GM18861 (cell line): ENCODE measurements at regions not wholly inside any gene's neighbourhood (a gene's known extent, or its start where the extent isn't known, plus 50 kb on each side); places are given as distances from the start of the nearest gene placed in this dataset.
"Not testable (repeated sequence)": the region's sequence is repeated elsewhere in the genome, so short reads cannot be mapped to it uniquely, and the experiment has no call there.

Experiments used
- ATAC-seq: cut with Tn5 transposase; IDR thresholded peaks from one replicate; pipeline ENCODE4 v1.9.1; 2021; ENCODE audit not compliant: unreplicated experiment

DNA sequence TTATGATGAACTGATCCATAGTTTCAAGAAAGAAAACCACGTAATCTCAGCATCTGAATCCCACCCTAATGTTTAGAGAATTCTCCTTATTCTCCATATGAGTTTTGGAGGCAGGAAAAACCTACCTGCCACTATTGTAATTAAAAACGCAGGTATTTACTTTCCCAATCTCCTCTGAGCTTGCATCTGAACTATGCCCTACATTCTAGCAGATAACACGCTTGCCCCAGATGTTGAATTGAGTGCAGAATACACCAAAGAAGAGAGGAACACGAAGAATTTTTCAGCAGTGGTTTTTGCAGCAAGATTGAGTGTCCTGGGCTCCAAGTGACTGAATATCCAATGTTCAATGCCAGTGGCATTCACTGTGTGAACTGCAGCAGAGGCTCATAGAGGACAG lies 182.4 kb downstream of the COX18 start:
- ATAC-seq, result no peak

DNA sequence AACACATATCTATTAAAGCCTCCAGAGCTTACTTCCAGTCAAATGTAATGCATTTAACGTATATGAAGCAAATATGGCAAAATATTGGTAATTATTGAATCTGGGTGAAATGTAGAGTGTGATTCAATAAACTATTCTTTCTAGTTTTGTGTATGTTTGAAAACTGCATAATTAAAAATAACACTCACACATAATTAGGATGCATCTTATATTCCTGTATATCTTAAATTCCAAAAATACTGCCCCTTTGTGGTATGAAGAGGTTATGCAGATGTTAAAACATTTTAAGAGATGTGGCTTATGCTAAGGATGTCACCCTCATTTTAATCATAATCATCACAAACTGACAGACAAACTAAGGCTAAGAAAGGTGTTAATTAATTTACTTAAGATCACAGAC lies 182.9 kb downstream of the COX18 start:
- ATAC-seq, result no peak

DNA sequence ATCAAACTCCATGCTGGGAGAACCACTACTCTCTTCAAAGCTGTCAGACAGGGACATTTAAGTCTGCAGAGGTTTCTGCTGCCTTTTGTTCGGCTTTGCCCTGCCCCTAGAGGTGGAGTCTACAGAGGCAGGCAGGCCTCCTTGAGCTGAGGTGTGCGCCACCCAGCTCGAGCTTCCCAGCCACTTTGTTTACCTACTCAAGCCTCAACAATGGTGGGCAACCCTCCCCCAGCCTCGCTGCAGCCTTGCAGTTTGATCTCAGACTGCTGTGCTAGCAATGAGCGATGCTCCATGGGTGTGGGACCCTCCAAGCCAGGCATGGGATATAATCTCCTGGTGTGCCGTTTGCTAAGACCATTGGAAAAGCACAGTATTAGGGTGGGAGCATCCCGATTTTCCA lies 185.3 kb downstream of the COX18 start:
- not testable (repeated sequence) for ATAC-seq

DNA sequence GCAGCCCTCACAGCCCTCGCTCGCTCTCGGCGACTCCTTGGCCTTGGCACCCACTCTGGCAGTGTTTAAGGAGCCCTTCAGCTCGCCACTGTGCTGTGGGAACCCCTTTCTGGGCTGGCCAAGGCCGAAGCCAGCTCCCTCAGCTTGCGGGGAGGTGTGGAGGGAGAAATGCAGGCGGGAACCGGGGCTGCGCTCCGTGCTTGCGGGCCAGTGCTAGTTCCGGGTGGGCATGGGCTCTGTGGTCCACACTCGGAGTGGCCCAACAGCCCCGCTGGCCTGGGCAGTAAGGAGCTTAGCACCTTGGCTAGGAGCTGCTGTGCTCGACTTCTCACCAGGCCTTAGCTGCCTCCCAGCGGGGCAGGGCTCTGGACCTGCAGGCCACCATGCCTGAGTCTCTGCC lies 192.6 kb downstream of the COX18 start:
- no peak for ATAC-seq

DNA sequence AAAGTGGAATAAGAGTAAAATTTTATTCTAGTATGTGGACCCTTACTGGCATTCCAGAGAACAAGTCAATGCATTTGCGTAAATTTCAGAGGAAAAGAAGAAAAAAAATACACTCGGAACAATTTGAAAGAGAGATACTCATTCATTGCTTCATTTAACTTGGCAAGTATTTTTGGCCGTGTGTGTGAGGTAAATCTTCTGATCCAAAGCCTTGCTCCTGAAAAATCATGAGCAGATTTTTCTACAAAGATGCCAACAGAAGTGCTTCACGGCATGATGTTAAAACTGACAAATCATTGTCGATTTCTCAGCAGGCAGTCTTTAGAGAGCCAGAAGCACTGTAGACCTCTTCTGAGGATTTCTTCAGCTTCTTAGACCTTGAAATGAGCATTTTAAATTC lies 194.0 kb downstream of the COX18 start:
- no peak for ATAC-seq

DNA sequence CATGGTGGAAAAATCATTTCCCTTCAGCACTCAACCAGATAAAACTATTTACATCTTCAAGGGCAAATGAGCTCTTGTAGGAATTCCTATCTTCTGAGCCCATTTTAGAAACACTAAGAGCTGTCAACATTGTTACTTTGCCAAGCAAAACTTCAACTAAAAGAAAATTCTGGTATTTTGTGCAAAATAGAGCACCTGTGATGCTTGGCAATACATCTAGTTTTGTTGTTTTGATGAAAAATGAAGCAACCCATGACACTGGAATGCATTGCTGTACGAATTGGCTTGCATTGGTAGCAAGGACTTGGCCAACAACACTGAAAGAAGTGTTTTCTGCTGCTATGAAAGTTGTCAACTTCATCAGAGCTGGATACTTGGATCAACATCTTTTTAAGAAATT lies 194.4 kb downstream of the COX18 start:
- no peak for ATAC-seq

DNA sequence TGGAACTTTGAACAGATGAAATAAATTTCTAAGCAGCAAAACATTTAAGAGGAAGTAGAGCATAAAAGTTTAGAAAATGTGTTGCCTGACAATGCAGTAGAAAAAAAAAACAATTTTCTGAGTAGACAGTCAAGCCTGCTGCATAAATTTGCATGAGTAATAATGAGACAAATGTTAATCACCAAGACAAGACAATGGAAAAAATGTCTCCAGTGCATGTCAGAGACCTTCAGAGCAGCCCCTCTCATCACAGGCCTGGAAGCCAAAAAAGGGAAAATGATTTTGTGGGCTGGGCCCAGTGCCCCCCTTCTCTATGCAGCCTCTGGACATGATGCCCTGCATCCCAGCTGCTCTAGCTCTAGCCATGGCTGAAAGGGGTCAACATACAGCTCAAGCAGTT lies 204.6 kb downstream of the COX18 start:
- no peak for ATAC-seq

DNA sequence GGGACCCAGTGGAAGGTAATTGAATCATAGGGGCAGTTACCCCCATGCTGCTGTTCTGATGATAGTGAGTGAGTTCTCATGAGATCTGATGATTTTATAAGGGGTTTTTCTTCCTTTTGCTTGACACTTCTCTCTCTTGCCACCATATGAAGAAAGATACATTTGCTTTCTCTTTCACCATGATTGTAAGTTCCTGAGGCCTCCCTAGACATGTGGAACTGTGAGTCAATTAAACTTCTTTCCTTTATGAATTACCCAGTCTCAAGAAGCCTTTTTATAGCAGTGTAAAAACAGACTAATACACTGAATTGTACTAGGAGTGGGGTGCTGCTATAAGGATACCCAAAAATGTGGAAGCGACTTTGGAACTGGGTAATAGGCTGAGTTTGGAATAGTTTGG lies 205.2 kb downstream of the COX18 start:
- not testable (repeated sequence) for ATAC-seq

DNA sequence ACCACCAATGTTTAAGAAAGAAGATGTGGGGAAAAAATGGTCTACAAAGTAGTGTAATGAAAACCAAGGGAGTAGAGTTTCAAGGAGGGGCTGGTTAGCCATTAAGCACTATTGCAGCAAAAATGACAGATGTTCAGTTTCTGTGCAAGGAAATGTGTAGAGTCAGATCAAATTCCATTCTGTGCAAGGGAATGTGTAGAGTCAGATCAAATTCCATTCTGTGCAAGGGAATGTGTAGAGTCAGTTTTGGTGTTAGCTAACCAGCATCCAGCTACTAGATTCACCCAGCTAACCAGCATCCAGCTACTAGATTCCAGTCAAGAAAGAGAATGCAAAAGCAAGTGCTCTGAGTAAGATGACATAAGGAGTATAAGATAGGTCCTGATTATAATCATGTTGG lies 208.8 kb downstream of the COX18 start:
- ATAC-seq, result no peak

DNA sequence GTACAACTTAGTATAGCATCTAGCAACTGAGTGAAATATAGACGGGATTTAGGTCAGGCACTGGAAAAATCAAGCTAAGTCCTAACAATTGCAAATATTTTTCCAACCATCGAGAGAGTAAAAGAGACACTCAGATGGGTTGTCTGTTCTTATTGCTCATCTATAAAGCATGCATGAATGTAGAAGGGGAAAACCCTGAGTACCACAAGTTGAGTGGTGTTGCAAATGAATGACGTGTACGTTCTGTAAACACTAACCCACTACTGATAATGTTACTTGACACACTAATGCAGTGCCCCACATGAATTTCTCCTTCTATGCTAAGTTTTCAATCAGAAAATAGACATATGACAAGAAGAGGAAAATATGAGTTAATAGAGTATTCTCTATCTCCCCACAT lies 211.2 kb downstream of the COX18 start:
- no peak for ATAC-seq

DNA sequence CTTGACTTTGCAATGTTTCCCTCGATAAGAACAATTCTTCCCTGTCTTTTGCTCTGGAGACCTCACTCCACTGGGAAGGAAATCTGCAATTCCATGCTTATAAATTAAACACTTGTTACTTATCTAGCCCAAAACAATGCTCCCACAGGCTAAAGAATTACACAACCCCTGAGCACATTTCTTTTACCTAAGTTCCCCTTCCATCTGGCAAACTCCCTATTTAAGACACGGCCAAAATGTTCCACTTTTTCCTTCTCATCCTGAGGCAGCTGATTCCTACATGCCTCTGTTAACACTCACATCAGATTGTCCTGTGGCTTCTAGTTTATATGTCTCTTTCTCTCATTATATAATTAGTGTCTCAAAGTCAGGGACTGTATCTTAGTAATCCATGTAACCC lies 211.7 kb downstream of the COX18 start:
- ATAC-seq, result no peak

DNA sequence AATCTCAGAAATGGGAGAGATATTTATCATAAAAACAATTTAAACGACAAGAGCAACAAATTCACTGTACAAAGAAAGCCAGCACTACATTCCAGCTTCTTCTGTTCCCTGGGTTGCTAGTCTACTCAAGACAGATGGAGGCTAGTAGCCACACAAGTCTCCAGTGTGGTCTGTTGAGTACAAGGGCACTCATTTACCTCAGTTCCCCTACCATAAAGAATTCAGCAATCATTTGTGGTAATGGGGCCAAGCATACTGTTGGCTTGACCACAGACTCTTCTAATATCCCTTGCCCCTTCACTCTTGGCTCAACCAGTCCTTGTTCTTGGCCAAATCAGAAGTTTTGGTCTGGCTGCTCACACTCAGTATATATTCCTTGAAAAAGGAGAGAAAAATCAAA lies 212.3 kb downstream of the COX18 start:
- no peak for ATAC-seq

DNA sequence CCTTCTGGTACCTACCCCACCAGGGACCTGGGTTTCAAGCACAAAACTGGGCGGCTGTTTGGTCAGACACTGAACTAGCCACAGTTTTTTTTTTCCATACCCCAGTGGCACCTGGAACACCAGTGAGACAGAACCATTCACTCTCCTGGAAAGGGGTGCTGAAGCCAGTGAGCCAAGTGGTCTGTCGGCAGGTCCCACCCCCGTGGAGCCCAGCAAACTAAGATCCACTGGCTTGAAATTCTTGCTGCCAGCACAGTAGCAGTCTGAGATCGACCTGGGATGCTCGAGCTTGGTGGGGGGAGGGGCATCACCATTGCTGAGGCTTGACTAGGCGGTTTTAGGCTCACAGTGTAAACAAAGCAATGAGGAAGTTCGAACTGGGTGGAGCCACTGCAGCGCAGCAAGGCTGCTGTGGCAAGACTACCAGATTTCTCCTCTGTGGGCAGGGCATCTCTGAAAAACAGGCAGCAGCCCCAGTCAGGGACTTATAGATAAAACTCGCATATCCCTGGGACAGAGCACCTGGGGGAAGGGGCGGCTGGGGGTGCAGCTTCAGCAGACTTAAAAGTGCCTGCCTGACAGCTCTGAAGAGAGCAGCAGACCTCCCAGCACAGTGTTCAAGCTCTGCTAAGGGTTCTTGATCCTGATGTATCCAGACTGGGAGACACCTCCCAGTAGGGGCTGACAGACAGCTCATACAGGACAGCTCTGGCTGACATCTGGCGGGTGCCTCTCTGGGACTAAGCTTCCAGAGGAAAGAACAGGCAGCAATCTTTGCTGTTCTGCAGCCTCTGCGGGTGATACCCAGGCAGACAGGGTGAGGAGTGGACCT lies 223.0 kb downstream of the COX18 start:
- no peak for ATAC-seq

DNA sequence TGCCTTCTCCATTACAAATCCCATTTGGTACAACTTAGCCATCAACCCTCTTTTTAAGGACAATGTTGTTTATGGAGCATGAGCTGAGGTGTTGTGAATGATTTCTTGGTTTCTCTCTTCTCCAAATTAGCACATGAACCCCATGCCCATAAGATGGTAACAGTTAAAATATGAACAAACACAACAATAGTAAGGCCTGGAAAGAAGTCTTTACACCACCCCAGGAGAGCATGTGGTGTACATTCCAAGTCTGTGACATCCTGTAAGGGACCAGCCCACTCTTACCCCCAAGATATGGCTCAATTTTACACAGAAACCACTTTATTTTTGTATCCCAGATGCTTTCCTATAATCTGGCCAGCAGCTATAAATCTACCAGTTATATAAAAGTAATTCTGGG lies 226.1 kb downstream of the COX18 start:
- ATAC-seq, result no peak

DNA sequence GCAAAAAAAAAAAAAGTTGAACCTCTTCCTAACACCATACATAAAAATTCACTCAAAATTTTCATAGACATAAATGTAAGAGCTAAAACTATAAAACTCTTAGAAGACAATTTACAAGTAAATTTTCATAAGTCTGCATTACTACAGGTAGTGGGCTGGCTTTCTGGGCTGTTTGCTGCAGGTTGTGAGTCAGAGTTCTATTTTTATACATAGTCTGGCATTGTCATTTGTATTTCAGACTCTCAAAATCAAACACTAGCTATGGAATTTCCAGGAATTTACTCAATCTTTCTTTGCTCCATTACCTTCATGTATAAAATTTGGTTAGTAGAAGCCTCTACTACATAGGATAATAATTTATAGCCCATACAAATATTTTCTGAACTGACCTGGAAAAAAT lies 227.2 kb downstream of the COX18 start:
- no peak for ATAC-seq

DNA sequence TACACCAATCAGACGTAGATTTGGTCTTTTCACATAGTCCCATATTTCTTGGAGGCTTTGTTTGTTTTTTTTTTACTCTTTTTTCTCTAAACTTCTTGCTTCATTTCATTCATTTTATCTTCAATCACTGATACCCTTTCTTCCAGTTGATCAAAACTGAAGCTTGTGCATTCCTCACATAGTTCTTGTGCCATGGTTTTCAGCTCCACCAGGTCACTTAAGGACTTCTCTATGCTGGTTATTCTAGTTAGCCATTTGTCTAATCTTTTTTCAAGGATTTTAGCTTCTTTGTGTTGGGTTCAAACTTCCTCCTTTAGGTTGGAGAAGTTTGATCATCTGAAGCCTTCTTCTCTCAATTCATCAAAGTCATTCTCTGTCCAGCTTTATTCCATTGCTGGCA lies 229.3 kb downstream of the COX18 start:
- ATAC-seq, result not testable (repeated sequence)

DNA sequence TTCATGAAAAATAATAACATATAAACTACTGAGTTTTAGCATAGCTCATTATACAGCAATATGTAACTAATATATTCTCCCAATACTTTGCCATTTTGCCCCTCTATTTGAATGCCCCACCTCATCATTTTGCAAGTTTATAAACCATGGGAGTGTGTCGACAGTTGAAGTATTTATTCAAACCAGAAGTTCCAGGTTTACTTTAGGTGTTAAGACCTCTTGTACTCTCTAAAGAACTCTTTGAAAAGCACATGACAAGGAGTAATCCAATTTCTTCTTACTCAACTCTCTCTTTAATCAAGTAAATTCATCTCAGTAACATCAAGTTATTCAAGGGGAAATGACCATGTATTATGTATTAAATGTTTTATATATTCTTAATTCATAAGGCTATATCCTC lies 240.7 kb downstream of the COX18 start:
- ATAC-seq, result no peak

DNA sequence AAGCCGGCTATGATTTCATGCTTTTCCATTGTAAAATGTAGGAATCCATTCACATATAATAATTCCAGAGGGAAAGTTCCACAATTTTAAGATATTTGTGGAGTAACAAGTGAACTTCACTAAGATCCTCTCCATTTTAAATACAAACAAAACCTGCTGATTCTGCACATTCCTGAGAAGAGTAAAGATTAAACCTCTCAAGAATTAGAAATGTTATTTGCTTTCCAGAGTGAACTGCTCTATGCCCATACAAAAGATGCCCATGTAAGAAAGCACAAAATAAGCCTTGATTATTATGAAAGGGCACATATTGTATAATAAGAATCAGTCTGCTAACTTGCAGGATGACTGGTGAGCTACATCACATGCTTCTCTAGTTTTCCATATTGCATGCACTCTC lies 241.5 kb downstream of the COX18 start:
- ATAC-seq, result no peak

DNA sequence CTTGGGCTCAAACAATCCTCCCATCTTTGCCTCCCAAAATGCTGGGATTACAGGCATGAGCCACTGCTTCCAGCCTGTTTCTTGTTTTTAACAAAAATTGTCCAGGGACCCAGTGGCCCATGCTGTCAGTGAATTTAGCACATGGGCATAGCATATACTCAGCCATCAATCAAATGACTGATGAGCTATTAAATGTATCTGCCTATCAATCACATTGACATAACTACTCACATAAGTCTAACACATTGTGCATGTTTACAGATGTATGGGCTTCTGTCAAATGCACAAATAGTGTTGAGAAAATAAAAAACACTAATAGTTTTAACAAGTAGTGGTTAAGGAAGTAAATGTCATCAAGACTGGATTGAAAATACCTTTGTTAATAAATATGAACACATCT lies 249.4 kb downstream of the COX18 start:
- ATAC-seq, result no peak

DNA sequence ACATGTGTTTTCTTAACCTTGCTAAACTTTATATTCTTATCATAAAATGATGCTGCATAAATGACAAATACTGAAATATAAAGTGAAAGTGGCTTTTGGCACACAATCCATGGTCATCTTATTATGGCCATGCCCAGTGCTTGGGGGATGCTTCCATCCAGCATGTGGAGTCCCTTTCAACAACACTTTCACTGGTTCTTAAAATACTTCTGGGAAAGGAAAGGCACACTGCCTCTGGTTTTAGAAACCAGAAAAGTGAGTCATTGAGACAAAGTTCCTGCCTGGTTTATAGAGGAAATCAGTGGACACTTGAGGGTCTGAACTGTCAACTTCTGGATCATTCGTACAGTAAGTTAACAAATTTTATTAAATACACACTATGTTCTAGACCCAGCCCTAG lies 248.0 kb upstream of the ADAMTS3 start:
- no peak for ATAC-seq

DNA sequence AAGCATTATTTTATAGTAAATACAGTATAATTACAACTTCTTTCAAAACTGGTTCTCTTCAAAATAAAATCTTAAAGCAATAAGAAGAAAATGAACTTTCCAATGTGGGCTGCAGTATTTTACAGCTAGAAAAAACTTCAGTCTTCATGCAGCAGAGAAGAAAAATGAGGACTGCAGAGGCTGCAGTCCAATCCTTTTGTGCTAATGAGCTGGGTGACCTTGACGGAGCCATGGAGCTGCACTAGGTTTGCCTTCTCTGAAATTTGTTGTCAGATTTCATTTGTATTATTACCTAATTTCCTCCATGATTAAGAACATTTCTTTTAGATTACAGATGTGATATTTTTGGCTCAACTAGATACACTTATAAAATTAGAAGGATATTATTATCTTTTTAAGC lies 245.2 kb upstream of the ADAMTS3 start:
- no peak for ATAC-seq

DNA sequence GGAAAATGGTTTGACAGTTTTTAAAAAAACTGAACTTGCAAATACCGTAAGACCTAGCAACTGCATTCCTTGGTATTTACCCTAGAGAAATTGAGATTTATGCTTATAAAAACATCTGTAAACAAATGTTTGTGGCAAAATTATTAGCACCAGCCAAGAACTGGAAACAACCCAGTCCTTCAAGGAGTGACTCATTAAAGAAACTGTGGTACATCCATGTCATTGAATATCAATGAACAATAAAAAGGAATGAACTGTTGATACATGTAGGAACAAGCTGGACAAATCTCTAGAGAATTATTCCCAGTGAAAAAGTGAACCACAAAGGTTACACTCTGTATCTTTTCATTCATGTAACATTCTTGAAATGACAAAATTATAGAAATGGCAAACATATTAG lies 240.2 kb upstream of the ADAMTS3 start:
- no peak for ATAC-seq

DNA sequence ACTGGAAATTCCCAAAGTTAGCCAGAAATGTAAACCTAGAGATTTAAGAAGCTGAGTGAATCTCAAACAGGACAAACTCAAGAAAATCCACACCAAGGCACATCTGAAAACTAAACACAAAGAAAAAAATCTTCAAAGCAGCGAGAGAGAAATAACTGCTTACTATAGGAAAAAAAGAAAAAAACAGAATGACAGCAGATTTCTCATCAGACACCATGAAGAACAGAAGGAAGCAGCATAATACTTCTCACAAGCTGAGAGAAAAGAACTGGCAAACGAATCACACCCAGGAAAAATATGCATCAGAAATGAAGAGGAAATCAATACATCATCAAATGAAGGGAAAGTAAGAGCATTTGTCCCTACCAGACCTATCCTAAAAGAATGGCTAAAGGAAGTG lies 236.3 kb upstream of the ADAMTS3 start:
- no peak for ATAC-seq
